ENCODE measurements at regions not wholly inside any gene's neighbourhood (a gene's known extent, or its start where the extent isn't known, plus 50 kb on each side); places are given as distances from the start of the nearest gene placed in this dataset.

DNA sequence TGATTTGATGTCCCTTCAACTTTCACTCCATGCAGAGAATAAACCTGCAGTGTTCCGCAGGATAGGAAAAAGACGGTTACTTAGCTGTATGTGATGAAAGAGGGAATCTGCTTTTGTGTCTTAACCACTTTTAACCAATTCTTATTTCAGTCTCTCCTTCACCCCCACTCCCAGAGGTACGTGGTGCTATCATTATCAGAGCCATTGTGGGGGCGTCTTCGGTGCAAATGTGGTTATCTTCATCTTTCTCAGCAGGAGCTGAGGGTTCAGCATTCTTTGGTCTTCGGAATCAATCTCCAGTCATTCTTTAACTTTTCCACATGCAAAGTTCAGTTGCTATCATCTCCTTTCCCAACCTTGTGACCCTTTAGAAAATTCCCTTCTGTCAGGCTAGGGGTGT, 219.9 kb upstream of the LYZL1 start:
- no peaks in the 10 kb centered on the region for H3K9me3 ChIP-seq
- TF ChIP-seq CTCF (IDR thresholded peaks at IDR 0.05) (no peak), POLR2A (IDR thresholded peaks at IDR 0.05) (no peak)
- no peaks in the 10 kb centered on the region for H3K36me3 ChIP-seq (ENCODE audit: low read depth, missing control alignments)
- 70 to 78% methylated on average over 6 of the region's 6 CpGs for WGBS, 2 donors
- no peaks in the 10 kb centered on the region for H3K27me3 ChIP-seq
- no peak overlapping the region for H3K27ac ChIP-seq
- H3K4me1 ChIP-seq = no peaks in the 10 kb centered on the region
- intact Hi-C loops (cut with DNase I; ENCODE audit: low total_unique reads) = no loop called here
- no peak overlapping the region for H3K4me3 ChIP-seq
- DNase-seq = no peak

DNA sequence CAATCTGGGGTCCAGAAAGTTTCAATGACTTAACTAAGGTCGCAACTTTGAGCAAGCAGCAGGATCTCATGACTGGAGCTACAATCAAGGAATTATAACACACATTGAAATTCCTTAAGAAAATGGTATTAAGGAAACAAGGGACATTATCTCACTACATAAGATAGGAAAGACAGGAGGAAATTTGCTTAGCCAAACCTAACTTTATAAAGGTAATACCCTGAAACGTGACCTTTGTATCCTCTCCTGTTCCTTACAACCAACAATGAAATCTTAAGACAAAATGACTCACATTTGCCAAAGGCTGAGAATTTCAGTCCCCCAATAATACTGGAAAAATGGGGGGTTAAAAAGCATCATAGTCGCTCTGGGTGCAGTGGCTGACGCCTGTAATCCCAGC, 218.9 kb upstream of the LYZL1 start:
- no peak for TF ChIP-seq CTCF (IDR thresholded peaks at IDR 0.05)
- no peak for TF ChIP-seq POLR2A (IDR thresholded peaks at IDR 0.05)
- H3K27me3 ChIP-seq = no peaks in the 10 kb centered on the region
- no peak overlapping the region for H3K4me3 ChIP-seq
- WGBS, 2 donors = 86 to 93% methylated on average over 4 of the region's 4 CpGs
- intact Hi-C loops (cut with DNase I; ENCODE audit: low total_unique reads) = no loop called here
- DNase-seq = no peak
- no peak overlapping the region for H3K27ac ChIP-seq
- H3K4me1 ChIP-seq = no peaks in the 10 kb centered on the region
- H3K9me3 ChIP-seq = no peaks in the 10 kb centered on the region
- no peaks in the 10 kb centered on the region for H3K36me3 ChIP-seq (ENCODE audit: low read depth, missing control alignments)

GRCh38 chr10:29078919-29079318, 210.0 kb upstream of the LYZL1 start:
- H3K4me1 ChIP-seq = no peaks in the 10 kb centered on the region
- DNase-seq = no peak
- no peak overlapping the region for H3K4me3 ChIP-seq
- intact Hi-C loops (cut with DNase I; ENCODE audit: low total_unique reads) = no loop called here
- no peak for TF ChIP-seq CTCF (IDR thresholded peaks at IDR 0.05)
- no peak for TF ChIP-seq POLR2A (IDR thresholded peaks at IDR 0.05)
- H3K9me3 ChIP-seq = no peaks in the 10 kb centered on the region
- H3K36me3 ChIP-seq (ENCODE audit: low read depth, missing control alignments) = no peaks in the 10 kb centered on the region
- 68 to 69% methylated on average over 4 of the region's 4 CpGs for WGBS, 2 donors
- no peak overlapping the region for H3K27ac ChIP-seq
- H3K27me3 ChIP-seq = no peaks in the 10 kb centered on the region

GRCh38 chr10:29081231-29081630, 207.6 kb upstream of the LYZL1 start:
- Histone ChIP-seq H3K36me3 (ENCODE audit: low read depth, missing control alignments) (no peaks in the 10 kb centered on the region), H3K4me1 (no peaks in the 10 kb centered on the region), H3K4me3 (no peak overlapping the region), H3K9me3 (no peaks in the 10 kb centered on the region), H3K27ac (no peak overlapping the region), H3K27me3 (no peaks in the 10 kb centered on the region)
- no peak for DNase-seq
- intact Hi-C loops (cut with DNase I; ENCODE audit: low total_unique reads) = no loop called here
- TF ChIP-seq POLR2A (IDR thresholded peaks at IDR 0.05) (no peak), CTCF (IDR thresholded peaks at IDR 0.05) (no peak)
- WGBS, 2 donors = 82 to 92% methylated on average over 5 of the region's 5 CpGs

DNA sequence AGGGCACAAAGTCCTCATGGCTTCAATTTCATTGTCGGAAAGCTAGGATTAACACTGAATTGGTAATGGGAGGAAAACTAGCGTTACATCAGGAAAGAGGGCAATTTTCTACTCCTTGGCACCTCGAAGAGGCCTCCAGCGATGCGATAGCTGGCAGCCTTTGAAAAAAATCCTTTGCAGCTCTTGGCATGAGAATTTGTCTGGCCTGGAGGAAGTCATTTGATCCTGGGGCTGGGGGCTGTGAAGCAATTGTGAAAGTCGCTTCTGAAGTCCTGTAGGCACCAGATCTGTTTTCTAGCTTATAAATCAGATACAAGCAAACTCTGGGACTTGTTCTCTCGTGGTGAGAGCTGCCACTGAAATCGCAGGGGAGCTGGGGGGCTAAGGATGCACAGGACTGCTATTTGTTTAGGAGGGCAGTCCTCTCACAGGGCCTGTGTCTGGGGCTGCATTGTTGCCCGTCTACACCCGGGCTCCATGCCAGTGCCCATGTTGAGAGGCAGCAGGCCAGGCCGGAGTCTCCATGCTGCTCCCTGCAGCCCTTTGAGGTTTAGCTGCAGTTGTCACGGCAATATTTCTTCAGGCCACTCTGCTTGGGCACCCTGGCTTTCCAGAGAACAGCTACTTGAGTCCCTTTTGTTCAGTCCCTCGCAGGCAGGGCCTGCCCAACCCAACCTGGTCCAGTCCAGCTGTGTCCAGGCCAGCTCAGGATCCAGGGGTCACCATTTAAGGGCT, 206.8 kb upstream of the LYZL1 start:
- no peak overlapping the region for H3K27ac ChIP-seq
- H3K9me3 ChIP-seq = no peaks in the 10 kb centered on the region
- 93 to 94% methylated on average over 12 to 13 of the region's 13 CpGs for WGBS, 2 donors
- no peaks in the 10 kb centered on the region for H3K4me1 ChIP-seq
- no peaks in the 10 kb centered on the region for H3K27me3 ChIP-seq
- no peak for DNase-seq
- intact Hi-C loops (cut with DNase I; ENCODE audit: low total_unique reads) = no loop called here
- no peak for TF ChIP-seq CTCF (IDR thresholded peaks at IDR 0.05)
- no peak for TF ChIP-seq POLR2A (IDR thresholded peaks at IDR 0.05)
- H3K36me3 ChIP-seq (ENCODE audit: low read depth, missing control alignments) = no peaks in the 10 kb centered on the region
- H3K4me3 ChIP-seq = no peak overlapping the region
